Mammary epithelial cell (primary cell): ENCODE measurements at regions not wholly inside any gene's neighbourhood (a gene's known extent, or its start where the extent isn't known, plus 50 kb on each side); places are given as distances from the start of the nearest gene placed in this dataset.

Source experiments
- EZH2 ChIP-seq: IDR thresholded peaks from 2 replicates; pipeline ENCODE4 v1.6.1; 2012; ENCODE audit warnings: low read length, inconsistent platforms, borderline replicate concordance
- TF ChIP-seq, protein P1 (sequence below), 2 donors: IDR thresholded peaks in 1 of 2; conservative IDR thresholded peaks in 1 of 2; 2 replicates each; pipeline ENCODE4 v1.5.1; 2011 to 2012; ENCODE audit warnings: inconsistent platforms in 2 of 2, low read length in 2 of 2, mild to moderate bottlenecking in 2 of 2, control low read depth in 1 of 2, low read depth in 1 of 2; ENCODE audit not compliant: insufficient read depth in 1 of 2; ENCODE audit errors: extremely low read depth in 1 of 2

- TF ChIP-seq, protein P1, sequence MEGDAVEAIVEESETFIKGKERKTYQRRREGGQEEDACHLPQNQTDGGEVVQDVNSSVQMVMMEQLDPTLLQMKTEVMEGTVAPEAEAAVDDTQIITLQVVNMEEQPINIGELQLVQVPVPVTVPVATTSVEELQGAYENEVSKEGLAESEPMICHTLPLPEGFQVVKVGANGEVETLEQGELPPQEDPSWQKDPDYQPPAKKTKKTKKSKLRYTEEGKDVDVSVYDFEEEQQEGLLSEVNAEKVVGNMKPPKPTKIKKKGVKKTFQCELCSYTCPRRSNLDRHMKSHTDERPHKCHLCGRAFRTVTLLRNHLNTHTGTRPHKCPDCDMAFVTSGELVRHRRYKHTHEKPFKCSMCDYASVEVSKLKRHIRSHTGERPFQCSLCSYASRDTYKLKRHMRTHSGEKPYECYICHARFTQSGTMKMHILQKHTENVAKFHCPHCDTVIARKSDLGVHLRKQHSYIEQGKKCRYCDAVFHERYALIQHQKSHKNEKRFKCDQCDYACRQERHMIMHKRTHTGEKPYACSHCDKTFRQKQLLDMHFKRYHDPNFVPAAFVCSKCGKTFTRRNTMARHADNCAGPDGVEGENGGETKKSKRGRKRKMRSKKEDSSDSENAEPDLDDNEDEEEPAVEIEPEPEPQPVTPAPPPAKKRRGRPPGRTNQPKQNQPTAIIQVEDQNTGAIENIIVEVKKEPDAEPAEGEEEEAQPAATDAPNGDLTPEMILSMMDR (conservative IDR thresholded peaks at IDR 0.05 in 1 of 2, IDR thresholded peaks at IDR 0.05 in 1 of 2; ENCODE audit: extremely low read depth in 1 of 2, insufficient read depth in 1 of 2, low read depth in 1 of 2, low read length in 2 of 2): no peak
- TF ChIP-seq EZH2: no peak
Measured at GRCh38 chr12:76707772-76708171, 56.1 kb upstream of the ZDHHC17 start.
